HepG2 (cell line): ENCODE measurements at regions not wholly inside any gene's neighbourhood (a gene's known extent, or its start where the extent isn't known, plus 50 kb on each side); places are given as distances from the start of the nearest gene placed in this dataset.

Source experiments
- ATAC-seq: fragments of 200-7000 bp; cut with Tn5 transposase; 3 replicates; pipeline ENCODE4 v1.9.1; 2020; ENCODE audit warnings: mild to moderate bottlenecking, moderate library complexity
- BruUV-seq: library from RNA; stranded (reverse); fragments of 400-500 nt; replicated peaks from 2 replicates; lab custom pipeline; 2021; lab: Mats Ljungman, UMichigan
- CTCF ChIA-PET: fragments of 300-600 bp; formaldehyde crosslinking; extraction: SDS; loops from one replicate; lab custom pipeline; 2021; ENCODE audit warnings: low total read pairs, inconsistent platforms, low intra/inter-chr PET ratio; lab: Yijun Ruan, JAX
- POLR2A ChIA-PET: fragments of 350-600 bp; sonication (Branson Sonifier 250); formaldehyde crosslinking; loops from one replicate; lab custom pipeline; 2020; ENCODE audit warnings: antibody characterized with exemption, inconsistent platforms; lab: Yijun Ruan, JAX
- DNase-seq: peaks from one replicate; pipeline ENCODE4 v3.0.0-alpha.2; 2015; ENCODE audit warnings: low spot score
- FAIRE-seq: peaks from 3 replicates; lab custom pipeline; 2011; peaks lifted over from hg19 to GRCh38; lab: Jason Lieb, UNC
- H2AFZ ChIP-seq: one replicate; pipeline ENCODE4 v1.6.1; 2011; ENCODE audit warnings: low read length, inconsistent platforms
- H3K27ac ChIP-seq: fragments of 300-600 bp; 3 replicates; pipeline ENCODE4 v1.8.0; 2011; ENCODE audit warnings: mixed run types, mild to moderate bottlenecking, mixed read lengths, low read length, inconsistent platforms; ENCODE audit not compliant: insufficient read depth; ENCODE audit errors: extremely low read length
- H3K27me3 ChIP-seq, 2 experiments: fragments of 200-600 bp in 1 of 2; 2 replicates in 1 of 2; 3 replicates in 1 of 2; pipeline versions ENCODE4 v1.6.0 to v1.8.0; 2011; ENCODE audit warnings: low read length in 2 of 2, mild to moderate bottlenecking in 2 of 2, moderate library complexity in 2 of 2, inconsistent platforms in 1 of 2; ENCODE audit not compliant: insufficient read depth in 2 of 2, control insufficient read depth in 1 of 2
- H3K36me3 ChIP-seq, 2 experiments: fragments of 200-600 bp in 1 of 2; replicated peaks in 1 of 2; 2 replicates in 1 of 2; 3 replicates in 1 of 2; pipeline versions ENCODE4 v1.5.1 to v1.8.0; 2011; ENCODE audit warnings: low read length in 2 of 2, inconsistent platforms in 1 of 2; ENCODE audit not compliant: insufficient read depth in 2 of 2, control insufficient read depth in 1 of 2
- H3K4me1 ChIP-seq: 2 replicates; pipeline ENCODE4 v1.5.1; 2012; ENCODE audit warnings: low read length, inconsistent platforms; ENCODE audit not compliant: insufficient read depth
- H3K4me2 ChIP-seq: 2 replicates; pipeline ENCODE4 v1.6.0; 2011; ENCODE audit warnings: low read depth, low read length, inconsistent platforms
- H3K4me3 ChIP-seq, 3 experiments: fragments of 200-600 bp in 1 of 3; sonication (generic), shearing (Covaris generic) in 1 of 3; replicated peaks in 1 of 3; 2 replicates each; pipeline ENCODE4 v1.5.1; 2011 to 2016; ENCODE audit warnings: low read length in 3 of 3, inconsistent platforms in 2 of 3, low read depth in 2 of 3, mild to moderate bottlenecking in 2 of 3, control low read depth in 1 of 3, mixed read lengths in 1 of 3; ENCODE audit not compliant: insufficient read depth in 1 of 3
- H3K79me2 ChIP-seq: one replicate; pipeline ENCODE4 v1.6.1; 2011; ENCODE audit warnings: low read length, inconsistent platforms; ENCODE audit not compliant: insufficient read depth
- H3K9ac ChIP-seq: 2 replicates; pipeline ENCODE4 v1.6.0; 2011; ENCODE audit warnings: mild to moderate bottlenecking, low read depth, low read length, inconsistent platforms; ENCODE audit not compliant: insufficient read depth
- H3K9me3 ChIP-seq: 2 replicates; pipeline ENCODE4 v1.5.1; 2012; ENCODE audit warnings: mild to moderate bottlenecking, low read length
- H4K20me1 ChIP-seq: 2 replicates; pipeline ENCODE4 v1.6.0; 2011; ENCODE audit warnings: inconsistent platforms, mild to moderate bottlenecking, low read length, moderate library complexity; ENCODE audit not compliant: insufficient read depth
- GZF1 ChIP-seq: sonication (generic); formaldehyde crosslinking; IDR thresholded peaks from 2 replicates; pipeline ENCODE4 v1.5.1; 2020; ENCODE audit warnings: mild to moderate bottlenecking, missing genetic modification reagents
- KLF15 ChIP-seq: sonication (generic); formaldehyde crosslinking; IDR thresholded peaks from 2 replicates; pipeline ENCODE4 v1.8.1; 2023; ENCODE audit warnings: borderline replicate concordance, mild to moderate bottlenecking, inconsistent platforms, missing genetic modification reagents, mixed read lengths
- MED13 ChIP-seq: sonication (generic); formaldehyde crosslinking; IDR thresholded peaks from 2 replicates; pipeline ENCODE4 v1.5.0; 2020; ENCODE audit warnings: missing genetic modification reagents
- NCOR1 ChIP-seq: fragments of 200-600 bp; sonication (generic); IDR thresholded peaks from 2 replicates; pipeline ENCODE4 v1.7.0; 2017; ENCODE audit warnings: antibody characterized with exemption, low read length, borderline replicate concordance
- RFXAP ChIP-seq: sonication (generic); formaldehyde crosslinking; IDR thresholded peaks from 2 replicates; pipeline ENCODE4 v1.4.0; 2020; ENCODE audit warnings: missing genetic modification reagents, borderline replicate concordance
- ZNF468 ChIP-seq: sonication (generic); formaldehyde crosslinking; IDR thresholded peaks from 2 replicates; pipeline ENCODE4 v1.8.0; 2022; ENCODE audit warnings: mild to moderate bottlenecking, moderate library complexity, missing genetic modification reagents
- ZSCAN30 ChIP-seq: sonication (generic); formaldehyde crosslinking; IDR thresholded peaks from 2 replicates; pipeline ENCODE4 v1.5.0; 2020; ENCODE audit warnings: mild to moderate bottlenecking, missing genetic modification reagents
- WGBS: methylation state at CpG from one replicate; pipeline ENCODE4 v1.1.6; 2017; ENCODE audit warnings: low lambda C conversion rate; 5-methylcytosine and 5-hydroxymethylcytosine counted together
- in situ Hi-C: cut with HindIII; loops from 2 replicates; pipeline ENCODE4 v1.10.0; 2017; ENCODE audit warnings: low pct_unique_long_range_greater_than_20kb; ENCODE audit not compliant: extremely low pct_ligation_motif_present
- intact Hi-C: fragments of 100-400 bp; cut with micrococcal nuclease; formaldehyde crosslinking; loops from one replicate; pipeline ENCODE4 v1.10.0; 2022; ENCODE audit not compliant: unreplicated experiment
- TF ChIP-seq, protein P1 (sequence below): sonication (generic); formaldehyde crosslinking; conservative IDR thresholded peaks from 2 replicates; pipeline ENCODE4 v1.8.0; 2022; ENCODE audit warnings: missing genetic modification reagents
- TF ChIP-seq, protein P2 (sequence below): IDR thresholded peaks from 2 replicates; pipeline ENCODE4 v1.6.1; 2016; ENCODE audit warnings: low read depth, missing genetic modification reagents, missing compliant biosample characterization
- TF ChIP-seq, protein P3 (sequence below): sonication (generic); formaldehyde crosslinking; conservative IDR thresholded peaks from 2 replicates; pipeline ENCODE4 v1.4.0; 2020; ENCODE audit warnings: missing genetic modification reagents

DNA sequence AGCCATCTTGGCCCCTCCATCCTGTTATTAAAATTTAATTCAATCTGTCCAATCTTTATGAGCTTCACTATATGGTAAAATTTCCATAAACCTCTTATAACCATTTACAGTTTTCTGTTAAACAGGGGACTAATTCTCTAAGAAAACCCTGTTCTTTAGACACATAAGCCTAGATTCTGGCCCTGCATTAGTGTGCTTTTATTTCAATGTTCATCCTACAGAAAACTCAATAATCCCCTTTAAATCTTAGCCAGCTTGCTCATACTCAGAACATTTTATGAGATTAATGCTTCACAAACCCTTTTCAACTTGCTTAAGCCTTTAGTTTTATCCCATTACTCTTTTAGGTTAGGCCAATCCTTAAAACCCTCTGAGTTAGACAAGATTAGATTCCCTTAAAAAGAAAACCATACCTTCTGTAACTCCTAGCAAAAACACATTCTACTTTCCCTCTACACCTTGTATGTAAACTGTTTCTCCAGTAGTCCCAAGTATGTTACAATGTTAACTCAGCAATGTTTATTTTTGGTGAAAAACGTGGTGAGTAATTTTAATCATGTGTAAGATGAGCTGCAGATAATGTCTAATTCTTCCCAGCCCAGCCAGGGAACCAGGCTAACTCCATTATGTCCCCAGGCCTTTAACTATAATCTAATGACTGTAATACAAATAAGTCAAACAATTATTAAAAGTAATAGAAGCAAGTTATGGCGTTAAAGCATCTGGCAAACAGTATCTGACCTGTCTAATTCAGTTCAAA, 1953.4 kb upstream of the LRRTM1 start (continued):
- TF ChIP-seq ZNF468 = no peak
- TF ChIP-seq GZF1 (CRISPR knock-in tag) = no peak
- TF ChIP-seq RFXAP (CRISPR knock-in tag) = no peak
- TF ChIP-seq NCOR1 = no peak
- TF ChIP-seq KLF15 (CRISPR knock-in tag) = no peak

DNA sequence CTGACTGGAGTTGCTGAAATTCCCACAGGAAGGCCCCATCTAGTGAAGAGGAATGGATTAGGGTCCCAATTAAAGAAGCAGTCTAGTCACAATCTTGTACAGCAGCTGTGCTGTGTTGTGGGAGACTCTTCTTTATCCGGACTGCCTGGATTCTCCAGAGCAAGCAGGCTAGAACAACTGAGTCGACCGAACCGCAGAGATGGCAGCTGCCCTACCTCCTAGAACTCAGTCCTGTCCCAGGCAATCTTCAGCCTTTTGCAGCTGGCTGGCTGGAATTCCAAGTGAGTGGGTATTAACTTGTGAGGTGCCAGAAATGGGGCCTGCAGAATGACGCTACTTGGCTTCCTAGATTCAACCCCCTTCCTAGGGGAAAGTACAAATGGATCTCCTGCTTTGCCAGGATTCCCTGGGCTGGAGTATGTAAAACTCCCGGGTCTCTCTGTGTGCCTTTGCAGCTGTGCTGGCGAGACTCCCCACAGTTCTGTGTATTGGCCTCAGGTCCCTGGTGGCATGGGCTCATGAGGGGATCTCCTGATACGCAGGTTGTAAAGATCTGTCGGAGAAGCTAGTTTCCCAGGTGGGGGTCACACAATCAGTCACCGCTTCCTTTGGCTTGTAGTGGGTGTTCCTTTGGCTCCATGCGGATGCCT, 1952.6 kb upstream of the LRRTM1 start:
- H3K27me3 ChIP-seq = no peaks in the 10 kb centered on the region
- no peaks in the 10 kb centered on the region for H3K4me1 ChIP-seq
- WGBS = 48% methylated on average over 11 of the region's 11 CpGs
- no peak overlapping the region for H3K27ac ChIP-seq
- BruUV-seq = no TSS peak
- ChIA-PET POLR2A (no interaction called here), CTCF (no interaction called here)
- intact Hi-C loops (no loop called here), in situ Hi-C loops (no loop called here)
- FAIRE-seq (no peak), DNase-seq (no peak), ATAC-seq (no peak)
- peaks cover 86% of the 10 kb centered on the region for H3K9me3 ChIP-seq
- H3K36me3 ChIP-seq = no peaks in the 10 kb centered on the region
- no peaks in the 10 kb centered on the region for H3K79me2 ChIP-seq
- H3K9ac ChIP-seq = no peak overlapping the region
- no peak overlapping the region for H3K4me2 ChIP-seq
- no peak overlapping the region for H3K4me3 ChIP-seq
- H2AFZ ChIP-seq = no peak overlapping the region
- H4K20me1 ChIP-seq = no peaks in the 10 kb centered on the region
- TF ChIP-seq ZSCAN30 (no peak), MED13 (CRISPR knock-in tag) (no peak)
- TF ChIP-seq, protein P1, sequence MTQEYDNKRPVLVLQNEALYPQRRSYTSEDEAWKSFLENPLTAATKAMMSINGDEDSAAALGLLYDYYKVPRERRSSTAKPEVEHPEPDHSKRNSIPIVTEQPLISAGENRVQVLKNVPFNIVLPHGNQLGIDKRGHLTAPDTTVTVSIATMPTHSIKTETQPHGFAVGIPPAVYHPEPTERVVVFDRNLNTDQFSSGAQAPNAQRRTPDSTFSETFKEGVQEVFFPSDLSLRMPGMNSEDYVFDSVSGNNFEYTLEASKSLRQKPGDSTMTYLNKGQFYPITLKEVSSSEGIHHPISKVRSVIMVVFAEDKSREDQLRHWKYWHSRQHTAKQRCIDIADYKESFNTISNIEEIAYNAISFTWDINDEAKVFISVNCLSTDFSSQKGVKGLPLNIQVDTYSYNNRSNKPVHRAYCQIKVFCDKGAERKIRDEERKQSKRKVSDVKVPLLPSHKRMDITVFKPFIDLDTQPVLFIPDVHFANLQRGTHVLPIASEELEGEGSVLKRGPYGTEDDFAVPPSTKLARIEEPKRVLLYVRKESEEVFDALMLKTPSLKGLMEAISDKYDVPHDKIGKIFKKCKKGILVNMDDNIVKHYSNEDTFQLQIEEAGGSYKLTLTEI (CRISPR knock-in tag) = no peak
- TF ChIP-seq, protein P2, sequence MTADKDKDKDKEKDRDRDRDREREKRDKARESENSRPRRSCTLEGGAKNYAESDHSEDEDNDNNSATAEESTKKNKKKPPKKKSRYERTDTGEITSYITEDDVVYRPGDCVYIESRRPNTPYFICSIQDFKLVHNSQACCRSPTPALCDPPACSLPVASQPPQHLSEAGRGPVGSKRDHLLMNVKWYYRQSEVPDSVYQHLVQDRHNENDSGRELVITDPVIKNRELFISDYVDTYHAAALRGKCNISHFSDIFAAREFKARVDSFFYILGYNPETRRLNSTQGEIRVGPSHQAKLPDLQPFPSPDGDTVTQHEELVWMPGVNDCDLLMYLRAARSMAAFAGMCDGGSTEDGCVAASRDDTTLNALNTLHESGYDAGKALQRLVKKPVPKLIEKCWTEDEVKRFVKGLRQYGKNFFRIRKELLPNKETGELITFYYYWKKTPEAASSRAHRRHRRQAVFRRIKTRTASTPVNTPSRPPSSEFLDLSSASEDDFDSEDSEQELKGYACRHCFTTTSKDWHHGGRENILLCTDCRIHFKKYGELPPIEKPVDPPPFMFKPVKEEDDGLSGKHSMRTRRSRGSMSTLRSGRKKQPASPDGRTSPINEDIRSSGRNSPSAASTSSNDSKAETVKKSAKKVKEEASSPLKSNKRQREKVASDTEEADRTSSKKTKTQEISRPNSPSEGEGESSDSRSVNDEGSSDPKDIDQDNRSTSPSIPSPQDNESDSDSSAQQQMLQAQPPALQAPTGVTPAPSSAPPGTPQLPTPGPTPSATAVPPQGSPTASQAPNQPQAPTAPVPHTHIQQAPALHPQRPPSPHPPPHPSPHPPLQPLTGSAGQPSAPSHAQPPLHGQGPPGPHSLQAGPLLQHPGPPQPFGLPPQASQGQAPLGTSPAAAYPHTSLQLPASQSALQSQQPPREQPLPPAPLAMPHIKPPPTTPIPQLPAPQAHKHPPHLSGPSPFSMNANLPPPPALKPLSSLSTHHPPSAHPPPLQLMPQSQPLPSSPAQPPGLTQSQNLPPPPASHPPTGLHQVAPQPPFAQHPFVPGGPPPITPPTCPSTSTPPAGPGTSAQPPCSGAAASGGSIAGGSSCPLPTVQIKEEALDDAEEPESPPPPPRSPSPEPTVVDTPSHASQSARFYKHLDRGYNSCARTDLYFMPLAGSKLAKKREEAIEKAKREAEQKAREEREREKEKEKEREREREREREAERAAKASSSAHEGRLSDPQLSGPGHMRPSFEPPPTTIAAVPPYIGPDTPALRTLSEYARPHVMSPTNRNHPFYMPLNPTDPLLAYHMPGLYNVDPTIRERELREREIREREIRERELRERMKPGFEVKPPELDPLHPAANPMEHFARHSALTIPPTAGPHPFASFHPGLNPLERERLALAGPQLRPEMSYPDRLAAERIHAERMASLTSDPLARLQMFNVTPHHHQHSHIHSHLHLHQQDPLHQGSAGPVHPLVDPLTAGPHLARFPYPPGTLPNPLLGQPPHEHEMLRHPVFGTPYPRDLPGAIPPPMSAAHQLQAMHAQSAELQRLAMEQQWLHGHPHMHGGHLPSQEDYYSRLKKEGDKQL = no peak
- TF ChIP-seq, protein P3, sequence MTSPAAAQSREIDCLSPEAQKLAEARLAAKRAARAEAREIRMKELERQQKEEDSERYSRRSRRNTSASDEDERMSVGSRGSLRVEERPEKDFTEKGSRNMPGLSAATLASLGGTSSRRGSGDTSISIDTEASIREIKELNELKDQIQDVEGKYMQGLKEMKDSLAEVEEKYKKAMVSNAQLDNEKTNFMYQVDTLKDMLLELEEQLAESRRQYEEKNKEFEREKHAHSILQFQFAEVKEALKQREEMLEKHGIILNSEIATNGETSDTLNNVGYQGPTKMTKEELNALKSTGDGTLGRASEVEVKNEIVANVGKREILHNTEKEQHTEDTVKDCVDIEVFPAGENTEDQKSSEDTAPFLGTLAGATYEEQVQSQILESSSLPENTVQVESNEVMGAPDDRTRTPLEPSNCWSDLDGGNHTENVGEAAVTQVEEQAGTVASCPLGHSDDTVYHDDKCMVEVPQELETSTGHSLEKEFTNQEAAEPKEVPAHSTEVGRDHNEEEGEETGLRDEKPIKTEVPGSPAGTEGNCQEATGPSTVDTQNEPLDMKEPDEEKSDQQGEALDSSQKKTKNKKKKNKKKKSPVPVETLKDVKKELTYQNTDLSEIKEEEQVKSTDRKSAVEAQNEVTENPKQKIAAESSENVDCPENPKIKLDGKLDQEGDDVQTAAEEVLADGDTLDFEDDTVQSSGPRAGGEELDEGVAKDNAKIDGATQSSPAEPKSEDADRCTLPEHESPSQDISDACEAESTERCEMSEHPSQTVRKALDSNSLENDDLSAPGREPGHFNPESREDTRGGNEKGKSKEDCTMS (CRISPR knock-in tag) = no peak
